ENCODE measurements at regions not wholly inside any gene's neighbourhood (a gene's known extent, or its start where the extent isn't known, plus 50 kb on each side); places are given as distances from the start of the nearest gene placed in this dataset.

DNA sequence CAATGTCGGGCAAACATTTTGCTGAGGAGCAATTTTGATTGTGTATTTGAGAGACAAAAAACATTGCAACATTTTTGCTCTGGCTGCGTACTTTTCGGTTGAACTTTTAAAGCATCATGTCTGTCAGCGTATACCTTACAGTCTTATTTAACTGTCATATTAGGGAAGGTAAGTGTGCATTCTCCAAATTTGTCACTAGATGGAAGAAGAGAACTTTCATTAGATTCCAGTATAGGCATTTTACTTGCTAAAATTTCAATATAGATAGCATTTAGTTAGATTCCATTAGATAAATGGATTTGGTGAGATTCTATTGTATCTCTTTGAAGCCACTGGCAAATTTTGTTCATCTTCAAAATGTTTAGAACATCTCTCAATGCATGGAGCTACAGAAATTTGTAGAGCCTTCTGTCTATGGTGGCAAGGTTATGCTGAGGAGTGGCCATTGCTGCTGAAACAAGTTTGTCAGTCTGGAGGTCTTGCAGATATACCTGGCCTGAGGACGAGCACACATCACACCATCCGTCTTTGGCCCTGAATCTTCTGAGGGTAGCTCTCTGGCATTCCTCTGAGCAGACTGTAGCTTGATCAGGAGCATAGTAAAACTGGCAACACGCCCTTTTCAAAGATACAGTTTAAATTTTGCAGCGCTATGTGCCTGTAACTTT, 437.5 kb upstream of the MBL2 start:
- DNase-seq (ENCODE audit: low spot score), result peak; percentile 59

DNA sequence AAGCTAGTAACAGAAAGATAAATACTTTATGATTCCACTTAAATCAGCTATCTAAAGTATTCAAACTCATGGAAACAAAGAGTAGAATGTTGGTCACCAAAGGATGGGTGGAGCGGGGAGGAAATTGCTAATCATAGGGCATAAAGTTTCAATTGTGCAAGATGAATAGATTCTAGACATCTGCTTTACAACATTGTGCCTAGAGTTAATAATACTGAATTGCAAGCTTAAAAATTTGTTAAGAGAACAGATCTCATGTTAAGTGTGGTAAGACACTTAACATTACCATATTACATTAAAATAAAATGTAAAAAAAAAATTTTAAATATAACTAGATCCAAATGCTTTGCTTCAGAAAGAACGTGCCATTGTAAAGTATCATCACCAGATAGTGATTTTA, 411.1 kb upstream of the MBL2 start:
- DNase-seq (ENCODE audit: low spot score), result no peak

DNA sequence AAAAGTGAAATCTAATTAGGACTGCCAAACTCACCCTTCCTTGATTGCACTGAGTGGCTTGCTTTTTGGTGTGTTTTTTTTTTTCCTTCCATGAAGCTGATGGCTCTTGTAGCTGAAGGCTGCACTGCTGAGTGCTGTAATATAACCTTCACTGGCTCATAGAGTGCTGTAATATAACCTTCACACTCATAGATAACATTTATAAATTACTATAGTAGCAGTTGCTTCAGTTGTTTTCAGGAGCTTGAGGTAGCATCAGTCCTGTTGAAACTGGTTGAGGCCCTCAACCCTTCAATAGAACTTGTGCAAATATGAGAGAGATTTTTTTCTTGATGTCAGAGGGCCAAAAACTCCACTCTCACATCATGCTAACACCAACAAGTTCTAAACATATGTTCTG, 404.9 kb upstream of the MBL2 start:
- no peak for DNase-seq (ENCODE audit: low spot score)

DNA sequence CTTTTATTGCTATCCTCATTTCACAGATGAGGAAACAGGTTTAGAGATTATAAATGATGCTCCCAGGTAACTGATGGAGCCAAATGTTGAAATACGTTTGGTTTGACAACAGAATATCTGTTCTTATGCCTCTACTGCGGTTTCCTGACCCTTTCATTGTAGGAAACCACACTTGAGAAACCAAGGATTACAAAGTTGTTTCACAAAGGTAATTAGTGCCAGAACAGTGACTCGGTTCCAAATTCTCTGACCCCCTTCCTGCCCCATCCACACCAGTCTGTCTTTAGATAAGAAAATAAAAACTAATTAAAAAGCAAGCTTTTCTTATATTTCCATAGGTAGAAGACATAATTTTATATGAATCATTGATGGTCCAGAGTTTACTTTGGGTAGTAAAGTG, 393.7 kb upstream of the MBL2 start:
- DNase-seq (ENCODE audit: low spot score), result no peak

DNA sequence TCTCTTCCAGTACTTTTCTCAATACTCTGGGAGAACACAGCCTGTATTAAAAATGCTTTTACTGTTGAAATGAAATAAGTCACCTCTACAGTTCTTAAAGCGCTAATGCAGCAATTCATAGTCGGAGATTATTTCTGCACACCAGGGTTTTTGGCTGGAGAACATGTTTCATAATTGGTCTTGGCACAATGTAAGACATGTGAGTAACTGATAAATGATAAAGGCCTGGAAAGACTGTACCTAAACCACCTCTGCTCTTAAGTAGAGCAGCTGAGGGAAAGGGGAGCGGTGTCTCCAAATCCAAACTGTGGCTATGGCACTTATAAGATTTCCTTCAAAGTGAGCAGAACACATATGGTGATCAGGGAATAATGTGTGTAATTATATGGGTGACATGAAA, 390.3 kb upstream of the MBL2 start:
- no peak for DNase-seq (ENCODE audit: low spot score)

DNA sequence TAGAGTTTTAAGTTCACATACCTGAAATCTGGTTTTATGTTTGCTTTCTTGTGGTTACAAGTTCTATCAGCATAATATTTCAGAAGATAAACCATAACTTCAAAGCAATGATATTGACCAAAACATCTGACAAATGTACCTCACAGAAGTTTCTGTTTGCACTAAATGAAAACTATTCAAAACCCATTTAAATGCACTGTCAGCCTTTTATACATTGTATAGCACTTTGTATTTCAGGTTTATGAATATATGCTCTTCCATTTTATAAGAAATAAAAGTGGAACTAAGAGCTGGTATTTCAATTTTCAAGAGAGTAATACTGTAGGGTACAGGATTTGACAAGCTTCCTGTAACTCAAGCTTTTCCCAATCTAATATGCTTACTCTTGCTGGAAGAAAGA, 388.6 kb upstream of the MBL2 start:
- DNase-seq (ENCODE audit: low spot score), result no peak

DNA sequence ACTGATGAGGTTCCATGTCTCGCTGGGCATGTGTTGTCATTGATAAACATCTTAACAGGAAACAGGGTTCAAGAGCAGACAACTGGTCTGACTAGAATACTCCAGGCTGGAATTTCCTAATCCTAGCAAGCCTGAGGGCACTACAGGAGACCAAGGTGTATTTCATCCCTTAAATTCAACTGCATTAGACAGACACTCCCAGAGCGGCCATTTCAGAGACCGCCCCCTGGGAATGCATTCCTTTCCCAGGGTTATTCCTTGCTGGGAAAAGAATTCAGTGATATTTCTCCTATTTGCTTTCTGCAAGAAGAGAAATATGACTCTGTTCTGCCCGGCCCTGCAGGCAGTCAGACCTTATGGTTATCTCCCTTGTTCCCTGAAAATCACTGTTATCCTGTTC, 383.1 kb upstream of the MBL2 start:
- peak; percentile 7 for DNase-seq (ENCODE audit: low spot score)

DNA sequence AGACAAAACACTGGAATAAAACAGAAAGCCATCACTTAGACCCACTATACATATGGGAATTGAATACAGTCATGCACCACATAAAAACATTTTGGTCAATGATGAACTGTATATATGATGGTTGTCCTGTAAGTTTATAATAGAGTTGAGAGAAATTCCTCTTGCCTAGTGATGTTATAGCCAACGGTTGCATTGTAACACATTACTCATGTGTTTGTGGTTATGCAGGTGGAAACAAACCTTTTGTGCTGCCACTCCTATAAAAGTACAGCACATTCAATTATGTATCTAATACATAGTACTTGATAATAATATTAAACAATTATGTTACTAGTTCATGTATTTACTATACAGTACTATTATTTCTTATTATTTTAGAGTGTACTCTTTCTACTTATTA, 381.2 kb upstream of the MBL2 start:
- no peak for DNase-seq (ENCODE audit: low spot score)

DNA sequence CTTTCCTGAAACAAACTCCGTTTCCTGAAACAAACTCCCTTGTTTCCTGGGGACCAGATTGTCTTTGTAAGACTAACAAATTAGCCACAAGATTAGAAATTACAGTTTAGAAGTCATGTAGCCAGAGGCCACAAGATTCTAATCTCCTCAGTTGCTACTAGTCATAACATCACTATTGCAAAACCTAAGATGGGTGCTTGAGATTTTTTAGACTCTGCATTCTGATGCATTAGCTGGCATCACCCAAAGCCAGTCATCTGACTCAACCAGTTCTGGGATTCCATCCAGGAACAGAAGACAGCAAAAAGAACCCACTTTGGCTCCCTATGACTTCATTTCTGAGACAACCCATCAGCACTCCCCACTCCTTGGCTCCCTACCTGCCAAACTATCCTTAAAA, 367.9 kb upstream of the MBL2 start:
- no peak for DNase-seq (ENCODE audit: low spot score)

DNA sequence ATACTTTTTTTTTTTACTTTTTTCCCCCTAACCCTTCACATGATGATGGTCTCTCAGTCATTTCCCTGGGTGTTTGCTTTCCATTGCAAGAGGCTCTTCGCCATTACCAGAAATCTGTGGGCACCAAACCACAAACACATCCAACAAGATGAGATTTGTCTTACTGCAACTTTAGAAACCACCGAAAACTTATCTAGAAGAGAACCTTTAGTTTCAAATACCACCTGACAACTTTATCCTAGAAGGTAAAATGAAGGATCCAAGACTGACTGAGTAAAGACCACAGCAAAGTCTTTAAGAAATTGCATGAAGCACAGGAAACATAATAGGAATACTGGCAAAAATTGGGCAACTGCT, 363.3 kb upstream of the MBL2 start:
- no peak for DNase-seq (ENCODE audit: low spot score)

DNA sequence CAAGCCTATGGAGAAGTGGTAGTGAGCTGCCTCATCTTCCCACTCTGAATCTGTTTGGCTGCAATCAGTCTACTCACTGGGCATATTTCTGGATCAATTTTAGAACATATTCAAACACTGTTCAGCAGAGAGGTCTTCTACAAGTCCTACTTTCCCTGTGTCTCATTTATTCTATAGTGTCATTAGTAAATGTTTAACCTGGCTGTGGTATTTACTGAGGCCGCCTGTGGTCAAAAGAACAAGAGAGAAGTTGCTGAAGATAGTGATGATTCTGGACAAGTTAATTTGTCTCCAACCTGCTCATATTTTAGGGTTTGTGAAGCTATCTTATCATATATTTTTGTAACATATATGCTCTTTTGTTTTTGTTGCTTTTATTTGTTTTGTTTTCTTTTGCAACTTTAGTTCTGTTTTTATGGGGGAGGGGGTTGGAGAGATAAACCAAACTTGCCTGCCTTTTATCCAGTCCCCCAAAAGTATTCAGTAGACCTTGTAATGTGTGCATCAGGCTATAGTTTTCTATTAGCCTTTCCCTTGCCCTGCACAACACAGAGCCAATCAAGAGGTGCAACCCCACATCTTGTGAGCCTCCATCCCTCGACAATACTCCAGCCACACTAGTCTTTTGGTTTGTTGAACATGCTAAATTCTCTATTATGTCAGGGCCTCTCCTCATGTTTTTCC, 362.8 kb upstream of the MBL2 start:
- DNase-seq (ENCODE audit: low spot score), result no peak

DNA sequence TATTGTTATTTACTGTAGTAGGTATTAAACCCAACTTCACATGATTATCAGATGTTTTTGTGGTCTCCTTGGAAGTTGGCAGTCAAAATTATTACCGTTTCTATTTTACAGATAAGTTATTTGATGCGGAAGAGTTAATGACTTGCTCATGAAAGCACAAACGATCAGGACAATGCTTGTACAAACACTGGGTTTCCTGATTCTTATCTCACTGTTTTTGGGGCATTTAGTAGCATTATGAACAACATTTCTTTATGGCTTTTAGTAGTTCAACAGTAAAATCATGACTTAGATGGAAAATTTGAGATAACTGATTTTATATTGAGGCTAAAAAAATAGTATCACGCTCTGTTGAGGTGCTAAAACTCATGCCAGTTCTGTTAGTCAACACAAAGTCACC, 361.5 kb upstream of the MBL2 start:
- DNase-seq (ENCODE audit: low spot score), result no peak

DNA sequence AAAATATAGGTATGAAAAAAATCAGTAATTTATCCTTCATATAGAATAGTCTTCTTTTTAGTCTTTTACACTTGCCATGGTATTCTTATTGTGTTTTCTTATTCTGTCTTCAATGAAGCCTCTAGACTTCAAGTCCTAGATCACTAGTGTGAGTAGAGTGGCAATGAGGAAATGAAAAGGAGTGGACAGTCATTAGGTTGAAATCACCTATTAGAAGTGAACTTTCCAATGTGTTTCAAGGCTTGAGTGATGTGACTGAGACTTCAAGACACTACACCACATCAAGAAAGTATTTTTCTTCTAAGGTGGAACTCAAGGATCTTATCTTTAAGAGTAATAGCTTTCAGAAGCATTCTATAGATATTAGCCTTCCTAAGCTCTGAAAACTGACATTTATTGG, 357.8 kb upstream of the MBL2 start:
- DNase-seq (ENCODE audit: low spot score), result no peak

DNA sequence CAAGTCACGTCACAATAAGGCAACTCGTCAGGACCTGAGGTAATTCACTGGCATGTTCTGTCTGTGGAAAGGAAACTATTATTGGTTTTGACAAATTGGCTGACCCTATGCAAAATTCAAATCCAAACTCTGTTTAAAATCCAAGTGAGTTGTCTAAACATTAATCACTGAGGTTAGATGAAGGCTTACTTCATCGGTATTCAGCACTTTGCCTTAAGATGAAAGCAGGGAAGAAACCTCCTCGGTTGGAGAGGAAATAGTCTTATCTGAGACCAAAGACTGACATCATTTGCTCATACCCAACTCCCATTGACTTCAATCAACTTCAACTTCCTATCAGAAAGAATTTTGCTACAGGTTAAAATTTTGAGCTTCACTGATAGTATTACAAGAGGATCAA, 355.1 kb upstream of the MBL2 start:
- no peak for DNase-seq (ENCODE audit: low spot score)

DNA sequence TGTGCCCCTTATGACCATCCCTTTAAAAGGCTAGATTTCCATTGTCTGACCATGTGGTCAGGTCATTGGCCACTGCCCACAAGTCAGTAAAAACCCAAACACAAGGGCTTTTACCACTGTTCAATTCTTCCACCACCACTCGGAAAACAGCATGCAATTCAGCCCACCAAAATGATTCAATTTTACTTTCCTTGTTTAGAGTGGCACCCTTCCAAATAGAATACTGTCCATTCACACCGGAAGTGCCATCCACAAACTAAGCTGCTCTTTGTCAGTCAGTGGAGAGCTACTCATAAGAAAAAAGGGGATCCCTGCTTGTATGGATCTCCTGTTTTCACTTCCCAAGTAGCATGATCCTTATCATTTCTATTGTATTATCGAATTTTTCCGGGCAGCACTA, 350.7 kb upstream of the MBL2 start:
- no peak for DNase-seq (ENCODE audit: low spot score)

DNA sequence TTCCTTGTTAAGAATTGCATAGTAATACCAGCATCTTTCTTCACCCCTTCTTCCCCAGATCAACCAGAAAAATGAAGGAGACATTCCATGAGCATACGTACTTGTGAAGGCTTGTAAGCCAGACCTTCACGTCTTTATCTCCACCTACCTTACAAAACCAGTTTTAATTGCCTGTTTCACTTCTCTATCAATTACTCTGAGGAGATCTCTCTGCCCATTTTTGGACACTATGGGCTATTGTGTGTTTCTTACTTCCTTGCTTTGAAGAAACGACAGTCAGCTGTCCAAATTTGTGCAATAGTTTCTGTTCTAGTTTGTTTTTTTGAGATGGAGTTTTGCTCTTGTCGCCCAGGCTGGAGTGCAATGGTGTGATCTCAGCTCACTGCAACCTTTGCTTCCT, 349.7 kb upstream of the MBL2 start:
- DNase-seq (ENCODE audit: low spot score), result no peak

DNA sequence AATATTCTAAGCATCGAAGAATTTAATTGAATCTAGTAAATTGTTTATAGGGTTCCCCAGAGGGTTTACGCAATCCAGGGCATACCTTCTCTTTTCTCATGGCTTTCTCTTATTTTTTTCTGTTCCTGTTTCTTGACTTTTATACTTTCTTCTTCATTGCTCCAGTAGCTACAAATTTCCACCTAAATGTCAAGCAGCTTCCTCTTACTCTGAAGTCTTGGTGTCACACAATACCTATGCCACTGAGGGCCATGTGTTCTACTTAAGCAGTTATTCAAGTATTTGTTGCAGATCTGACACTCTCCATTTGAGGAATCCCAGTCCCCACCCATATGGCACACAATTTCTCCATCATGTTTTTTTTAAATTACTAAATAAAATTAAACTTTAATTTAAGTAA, 343.1 kb upstream of the MBL2 start:
- DNase-seq (ENCODE audit: low spot score), result no peak

DNA sequence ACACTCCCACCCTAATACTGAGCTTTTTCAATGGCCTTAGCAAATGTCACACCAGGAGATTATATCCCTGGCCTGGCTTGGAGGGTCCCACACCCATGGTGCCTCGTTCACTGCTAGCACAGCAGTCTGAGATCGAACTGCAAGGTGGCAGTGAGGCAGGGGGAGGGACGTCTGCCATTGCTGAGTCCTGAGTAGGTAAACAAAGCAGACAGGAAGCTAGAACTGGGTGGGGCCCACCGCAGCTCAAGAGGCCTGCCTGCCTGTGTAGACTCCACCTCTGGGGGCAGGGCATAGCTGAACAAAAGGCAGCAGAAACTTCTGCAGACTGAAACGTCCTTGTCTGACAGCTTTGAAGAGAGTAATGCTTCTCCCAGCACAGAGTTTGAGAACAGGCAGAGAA, 338.9 kb upstream of the MBL2 start:
- no peak for DNase-seq (ENCODE audit: low spot score)

DNA sequence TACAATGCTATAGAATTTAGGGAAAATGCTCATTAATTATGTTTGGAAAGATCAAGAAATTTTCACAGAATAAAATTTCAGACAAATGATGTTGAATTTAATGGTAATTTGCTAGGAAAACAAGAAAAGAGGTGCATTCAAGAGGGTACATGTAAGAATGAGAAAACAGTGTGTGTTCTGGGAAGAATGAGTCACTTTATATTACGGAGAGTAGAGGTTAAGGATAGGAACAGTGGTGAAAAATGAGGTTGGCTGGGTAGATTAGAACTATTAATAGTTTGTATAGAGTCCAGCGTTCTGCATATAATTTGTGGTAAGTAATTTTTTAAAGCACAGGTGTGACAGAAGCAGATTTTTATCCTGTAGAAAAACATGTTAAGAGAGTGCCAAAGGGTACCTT, 336.7 kb upstream of the MBL2 start:
- DNase-seq (ENCODE audit: low spot score), result no peak

DNA sequence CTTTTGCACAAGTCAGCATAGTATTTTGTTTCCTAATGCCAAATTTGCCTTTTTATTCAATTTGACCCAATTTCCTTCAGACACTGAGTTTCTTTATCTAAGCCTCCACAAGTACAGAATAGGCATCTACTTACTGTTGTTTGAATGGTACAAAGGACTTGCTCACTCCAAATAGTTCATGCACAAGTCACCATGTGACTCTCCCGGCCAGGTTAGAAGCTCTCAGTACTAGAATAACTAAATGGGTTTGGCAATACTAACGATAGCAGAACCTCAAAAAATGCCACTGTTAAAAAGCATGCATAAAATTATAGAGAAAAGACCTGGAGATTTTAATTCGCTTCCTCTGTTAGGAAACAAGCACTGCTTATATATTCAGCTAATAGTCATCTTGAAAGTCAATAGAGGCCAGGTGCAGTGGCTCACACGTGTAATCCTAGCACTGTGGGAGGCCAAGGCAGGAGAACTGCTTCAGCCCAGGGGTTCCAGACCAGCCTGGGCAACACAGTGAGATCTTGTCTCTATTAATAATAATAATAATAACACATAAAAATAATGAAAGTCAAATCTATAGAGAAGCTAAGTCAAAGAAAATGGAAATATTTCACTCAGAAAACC, 335.8 kb upstream of the MBL2 start:
- no peak for DNase-seq (ENCODE audit: low spot score)

DNA sequence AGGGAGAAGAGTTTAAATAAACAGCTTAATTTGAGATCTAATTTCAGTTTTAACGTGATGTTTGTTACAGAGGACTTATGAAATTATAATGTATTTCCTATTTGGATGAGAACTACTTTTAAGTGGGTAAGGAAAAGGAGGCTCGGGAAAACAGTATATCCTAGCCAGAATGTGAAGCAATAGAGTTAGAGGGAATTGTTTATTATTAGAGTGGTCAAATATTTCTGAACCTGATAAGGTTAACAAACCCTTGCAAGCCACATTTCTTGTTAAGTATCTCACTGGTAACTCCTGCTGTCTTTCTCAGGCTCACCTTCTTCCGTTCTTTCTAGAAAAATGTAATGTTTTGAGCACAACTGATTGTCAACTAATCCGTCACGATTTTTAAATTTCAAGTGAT, 335.1 kb upstream of the MBL2 start:
- DNase-seq (ENCODE audit: low spot score), result no peak

DNA sequence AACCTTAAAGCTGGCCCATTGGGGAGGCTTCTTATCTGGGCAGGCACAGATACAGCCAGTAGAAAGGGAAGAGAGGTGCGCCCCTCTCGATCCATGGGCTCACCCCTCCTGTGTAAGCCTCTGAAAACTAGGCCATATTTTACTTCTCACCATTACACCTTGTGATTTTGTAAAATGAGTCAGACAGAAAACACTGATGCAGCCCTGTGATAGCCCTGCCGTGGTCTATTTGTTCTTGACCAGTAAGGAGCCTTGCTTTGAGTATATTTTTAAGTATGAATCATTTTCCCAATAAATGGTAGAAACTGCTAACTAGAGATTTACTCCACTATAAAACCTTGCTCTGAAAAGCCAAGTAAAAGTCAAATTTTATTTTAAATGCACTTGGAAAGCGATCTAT, 329.8 kb upstream of the MBL2 start:
- DNase-seq (ENCODE audit: low spot score), result no peak

DNA sequence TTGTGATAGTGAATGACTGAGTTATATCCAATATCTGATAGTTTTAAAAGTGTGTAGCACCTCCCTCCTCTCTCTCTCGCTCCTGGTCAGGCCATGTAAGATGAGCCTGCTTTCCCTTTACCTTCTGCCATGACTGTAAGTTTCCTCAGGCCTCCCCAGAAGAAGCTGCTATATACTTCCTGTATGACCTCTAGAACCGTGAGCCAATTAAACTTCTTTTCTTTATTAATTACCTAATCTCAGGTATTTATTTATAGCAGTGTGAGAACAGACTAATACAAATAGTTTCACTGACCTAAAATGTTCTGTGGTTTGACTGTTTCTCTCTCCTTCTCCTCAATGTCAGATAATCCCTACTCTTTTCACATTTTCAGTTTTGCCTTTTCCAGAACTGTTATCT, 321.3 kb upstream of the MBL2 start:
- DNase-seq (ENCODE audit: low spot score), result no peak

DNA sequence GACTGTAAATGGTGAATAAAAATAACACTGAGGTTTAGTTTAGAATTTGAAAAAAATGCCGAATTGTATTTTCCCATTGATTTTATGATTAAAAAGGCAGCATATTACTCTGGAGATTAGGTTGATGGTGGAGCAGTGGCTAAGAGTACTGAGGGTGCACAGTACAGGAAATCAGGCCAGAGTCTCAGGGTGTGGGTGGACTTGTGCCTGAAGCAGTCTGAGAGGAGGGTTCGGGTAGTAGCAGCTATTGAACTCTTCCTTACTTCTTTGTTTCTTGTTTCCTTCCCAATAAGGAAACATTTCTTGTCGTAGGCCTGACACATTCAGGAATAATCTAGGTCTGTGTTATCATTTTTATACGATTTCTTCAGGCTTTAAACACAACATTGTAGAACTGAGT, 319.0 kb upstream of the MBL2 start:
- no peak for DNase-seq (ENCODE audit: low spot score)

All from SK-N-DZ (cell line).